Panc1 (cell line): ENCODE measurements at regions not wholly inside any gene's neighbourhood (a gene's known extent, or its start where the extent isn't known, plus 50 kb on each side); places are given as distances from the start of the nearest gene placed in this dataset.

ENCODE experiments used
- REST ChIP-seq, 2 experiments: IDR thresholded peaks; 2 replicates each; pipeline ENCODE4 v1.6.1; 2011 to 2012; ENCODE audit warnings: low read depth in 2 of 2, control low read depth in 1 of 2, low read length in 1 of 2, mild to moderate bottlenecking in 1 of 2, moderate library complexity in 1 of 2; ENCODE audit not compliant: insufficient read depth in 1 of 2
- SIN3A ChIP-seq: IDR thresholded peaks from 2 replicates; pipeline ENCODE4 v1.6.1; 2012; ENCODE audit warnings: low read depth, mild to moderate bottlenecking, low read length, moderate library complexity, borderline replicate concordance; ENCODE audit not compliant: insufficient read depth
- TCF7L2 ChIP-seq: IDR thresholded peaks from 2 replicates; pipeline ENCODE4 v1.6.1; 2011; ENCODE audit warnings: mild to moderate bottlenecking, low read depth, low read length, inconsistent platforms
- TF ChIP-seq, protein P1 (sequence below): fragments of 450-650 bp; IDR thresholded peaks from 2 replicates; pipeline ENCODE4 v1.5.1; 2017; ENCODE audit warnings: mild to moderate bottlenecking

DNA sequence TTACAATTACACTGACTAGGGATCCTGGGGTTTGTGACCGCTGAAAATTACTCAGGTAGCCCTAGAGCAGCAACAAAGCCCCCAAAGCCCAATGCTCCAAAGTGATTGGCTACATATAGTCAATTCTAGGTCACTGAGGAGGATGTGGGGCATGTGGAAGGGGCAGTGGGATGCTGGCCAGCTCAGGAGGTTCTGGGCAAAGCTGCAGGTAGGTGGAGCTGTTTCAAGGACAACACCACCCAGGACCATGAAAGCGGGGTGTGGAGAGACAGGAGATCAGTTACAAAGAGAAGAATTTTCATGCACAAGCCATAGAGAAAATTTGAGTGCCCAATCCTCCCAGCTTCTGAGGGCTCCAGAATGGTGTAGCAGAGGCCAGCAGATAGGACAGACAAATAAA lies 75.0 kb upstream of the CCDC85A start:
- TF ChIP-seq, protein P1, sequence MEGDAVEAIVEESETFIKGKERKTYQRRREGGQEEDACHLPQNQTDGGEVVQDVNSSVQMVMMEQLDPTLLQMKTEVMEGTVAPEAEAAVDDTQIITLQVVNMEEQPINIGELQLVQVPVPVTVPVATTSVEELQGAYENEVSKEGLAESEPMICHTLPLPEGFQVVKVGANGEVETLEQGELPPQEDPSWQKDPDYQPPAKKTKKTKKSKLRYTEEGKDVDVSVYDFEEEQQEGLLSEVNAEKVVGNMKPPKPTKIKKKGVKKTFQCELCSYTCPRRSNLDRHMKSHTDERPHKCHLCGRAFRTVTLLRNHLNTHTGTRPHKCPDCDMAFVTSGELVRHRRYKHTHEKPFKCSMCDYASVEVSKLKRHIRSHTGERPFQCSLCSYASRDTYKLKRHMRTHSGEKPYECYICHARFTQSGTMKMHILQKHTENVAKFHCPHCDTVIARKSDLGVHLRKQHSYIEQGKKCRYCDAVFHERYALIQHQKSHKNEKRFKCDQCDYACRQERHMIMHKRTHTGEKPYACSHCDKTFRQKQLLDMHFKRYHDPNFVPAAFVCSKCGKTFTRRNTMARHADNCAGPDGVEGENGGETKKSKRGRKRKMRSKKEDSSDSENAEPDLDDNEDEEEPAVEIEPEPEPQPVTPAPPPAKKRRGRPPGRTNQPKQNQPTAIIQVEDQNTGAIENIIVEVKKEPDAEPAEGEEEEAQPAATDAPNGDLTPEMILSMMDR: peak; percentile 21; the same call in 1 of the 2 replicates
- TF ChIP-seq SIN3A: no peak
- TF ChIP-seq REST (IDR thresholded peaks at IDR 0.05; ENCODE audit: insufficient read depth in 1 of 2, low read depth in 2 of 2, low read length in 1 of 2): no peak
- TF ChIP-seq TCF7L2: no peak
